ENCODE measurements at regions not wholly inside any gene's neighbourhood (a gene's known extent, or its start where the extent isn't known, plus 50 kb on each side); places are given as distances from the start of the nearest gene placed in this dataset.
"Not testable (repeated sequence)": the region's sequence is repeated elsewhere in the genome, so short reads cannot be mapped to it uniquely, and the experiment has no call there.

- not testable (repeated sequence) for H3K4me1 ChIP-seq, H3K9ac ChIP-seq, H3K27me3 ChIP-seq
Observed at GRCh38 chr9:41679312-41679711, 449.9 kb downstream of the CNTNAP3B start.

GRCh38 chr9:41663497-41664036, 465.7 kb downstream of the CNTNAP3B start:
- not testable (repeated sequence) for H3K4me2 ChIP-seq; H3K4me1 ChIP-seq; H3K27ac ChIP-seq; H3K4me3 ChIP-seq; H4K20me1 ChIP-seq; H3K36me3 ChIP-seq; H3K27me3 ChIP-seq; H3K9me3 ChIP-seq (replicated peaks in 1 of 11); H3K9ac ChIP-seq

More at GRCh38 chr9:41679312-41679711, 449.9 kb downstream of the CNTNAP3B start:
- not testable (repeated sequence) for H3K36me3 ChIP-seq; H3K4me3 ChIP-seq; H3K4me2 ChIP-seq; H3K27ac ChIP-seq; H3K9me3 ChIP-seq (replicated peaks in 1 of 11); H4K20me1 ChIP-seq

GRCh38 chr9:41658706-41659105, 469.6 kb upstream of the ZNG1F start:
- H3K27me3 ChIP-seq; H3K27ac ChIP-seq; H3K36me3 ChIP-seq; H3K9me3 ChIP-seq (replicated peaks in 1 of 11); H3K4me2 ChIP-seq; H3K4me1 ChIP-seq; H3K4me3 ChIP-seq; H3K9ac ChIP-seq; H4K20me1 ChIP-seq: not testable (repeated sequence)

- not testable (repeated sequence) for H3K9ac ChIP-seq; H3K4me2 ChIP-seq; H3K27me3 ChIP-seq; H3K4me3 ChIP-seq; H3K36me3 ChIP-seq; H3K27ac ChIP-seq; H4K20me1 ChIP-seq; H3K9me3 ChIP-seq (replicated peaks in 1 of 11); H3K4me1 ChIP-seq
Observed at GRCh38 chr9:41658116-41658515, 469.0 kb upstream of the ZNG1F start.

GRCh38 chr9:41657141-41657540, 468.0 kb upstream of the ZNG1F start:
- H3K9ac ChIP-seq; H4K20me1 ChIP-seq; H3K27ac ChIP-seq; H3K36me3 ChIP-seq; H3K27me3 ChIP-seq; H3K4me1 ChIP-seq; H3K9me3 ChIP-seq (replicated peaks in 1 of 11); H3K4me3 ChIP-seq; H3K4me2 ChIP-seq: not testable (repeated sequence)

- H3K4me2 ChIP-seq, H3K9ac ChIP-seq: not testable (repeated sequence)
Observed at GRCh38 chr9:41655071-41655554, 466.0 kb upstream of the ZNG1F start.

GRCh38 chr9:41654349-41654748, 465.2 kb upstream of the ZNG1F start:
- H4K20me1 ChIP-seq; H3K27me3 ChIP-seq; H3K9ac ChIP-seq; H3K4me1 ChIP-seq; H3K9me3 ChIP-seq (replicated peaks in 1 of 11); H3K4me2 ChIP-seq; H3K36me3 ChIP-seq; H3K27ac ChIP-seq; H3K4me3 ChIP-seq: not testable (repeated sequence)

More at GRCh38 chr9:41655071-41655554, 466.0 kb upstream of the ZNG1F start:
- not testable (repeated sequence) for H3K4me3 ChIP-seq; H3K36me3 ChIP-seq; H3K27me3 ChIP-seq; H4K20me1 ChIP-seq; H3K4me1 ChIP-seq; H3K27ac ChIP-seq; H3K9me3 ChIP-seq (replicated peaks in 1 of 11)

- H3K4me3 ChIP-seq; H3K9ac ChIP-seq; H4K20me1 ChIP-seq; H3K4me2 ChIP-seq; H3K4me1 ChIP-seq; H3K9me3 ChIP-seq (replicated peaks in 1 of 11); H3K27ac ChIP-seq; H3K36me3 ChIP-seq; H3K27me3 ChIP-seq: not testable (repeated sequence)
Observed at GRCh38 chr9:41653560-41654340, 464.6 kb upstream of the ZNG1F start.

- H3K4me2 ChIP-seq; H3K4me3 ChIP-seq; H3K27me3 ChIP-seq; H3K9ac ChIP-seq; H3K4me1 ChIP-seq; H3K27ac ChIP-seq; H3K36me3 ChIP-seq; H4K20me1 ChIP-seq; H3K9me3 ChIP-seq (replicated peaks in 1 of 11): not testable (repeated sequence)
Observed at GRCh38 chr9:41652800-41653199, 463.7 kb upstream of the ZNG1F start.

GRCh38 chr9:41652100-41652713, 463.1 kb upstream of the ZNG1F start:
- not testable (repeated sequence) for H3K4me2 ChIP-seq; H3K27ac ChIP-seq; H3K4me3 ChIP-seq; H3K27me3 ChIP-seq; H3K9ac ChIP-seq; H3K36me3 ChIP-seq; H3K9me3 ChIP-seq (replicated peaks in 1 of 11); H4K20me1 ChIP-seq; H3K4me1 ChIP-seq

- H3K27ac ChIP-seq; H3K4me2 ChIP-seq; H3K9me3 ChIP-seq (replicated peaks in 1 of 11); H3K27me3 ChIP-seq; H3K4me3 ChIP-seq; H4K20me1 ChIP-seq; H3K9ac ChIP-seq; H3K4me1 ChIP-seq; H3K36me3 ChIP-seq: not testable (repeated sequence)
Observed at GRCh38 chr9:41650086-41650485, 461.0 kb upstream of the ZNG1F start.

GRCh38 chr9:41648564-41648963, 459.4 kb upstream of the ZNG1F start:
- H4K20me1 ChIP-seq; H3K4me2 ChIP-seq; H3K9me3 ChIP-seq (replicated peaks in 1 of 11); H3K27me3 ChIP-seq; H3K36me3 ChIP-seq; H3K9ac ChIP-seq; H3K4me1 ChIP-seq; H3K27ac ChIP-seq; H3K4me3 ChIP-seq: not testable (repeated sequence)

- H3K27ac ChIP-seq; H3K36me3 ChIP-seq; H3K9me3 ChIP-seq (replicated peaks in 1 of 11); H3K4me3 ChIP-seq; H3K27me3 ChIP-seq; H4K20me1 ChIP-seq; H3K4me2 ChIP-seq; H3K9ac ChIP-seq; H3K4me1 ChIP-seq: not testable (repeated sequence)
Observed at GRCh38 chr9:41646246-41646645, 457.1 kb upstream of the ZNG1F start.

GRCh38 chr9:41643571-41644279, 454.6 kb upstream of the ZNG1F start:
- not testable (repeated sequence) for H3K27me3 ChIP-seq; H3K4me1 ChIP-seq; H3K4me2 ChIP-seq; H4K20me1 ChIP-seq; H3K9me3 ChIP-seq (replicated peaks in 1 of 11); H3K4me3 ChIP-seq; H3K36me3 ChIP-seq; H3K27ac ChIP-seq; H3K9ac ChIP-seq

Measured in BLaER1 treated with 17β-estradiol and CSF1 and Interleukin-3, amounts not matched to agents 10 nM and 100 nM (cell line).